Fibroblast of skin of right quadriceps (primary cell): ENCODE measurements at regions not wholly inside any gene's neighbourhood (a gene's known extent, or its start where the extent isn't known, plus 50 kb on each side); places are given as distances from the start of the nearest gene placed in this dataset.
"Not testable (repeated sequence)": the region's sequence is repeated elsewhere in the genome, so short reads cannot be mapped to it uniquely, and the experiment has no call there.

Experiments used
- DNase-seq: peaks from one replicate; pipeline ENCODE4 v3.0.0-alpha.2; 2013

DNA sequence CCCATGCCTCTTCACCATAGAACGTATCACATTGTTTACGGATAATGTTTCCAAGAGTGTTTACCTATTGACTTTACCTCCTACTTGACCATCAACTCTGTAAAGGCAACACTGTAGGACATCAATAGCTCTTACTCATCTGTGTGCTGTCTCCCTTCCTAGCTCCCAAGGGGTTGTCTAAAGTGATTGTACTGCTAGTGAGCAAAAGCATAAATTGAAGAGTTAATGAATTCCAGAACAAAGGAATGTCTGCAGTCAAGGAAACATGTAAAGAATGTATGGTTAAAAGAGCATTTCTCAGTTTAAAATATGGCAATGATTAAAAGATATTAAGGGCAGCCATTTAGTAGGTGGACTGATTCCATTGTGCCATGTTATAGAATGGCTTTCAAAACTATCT lies 985.4 kb downstream of the TBC1D32 start:
- peak; percentile 59 for DNase-seq

DNA sequence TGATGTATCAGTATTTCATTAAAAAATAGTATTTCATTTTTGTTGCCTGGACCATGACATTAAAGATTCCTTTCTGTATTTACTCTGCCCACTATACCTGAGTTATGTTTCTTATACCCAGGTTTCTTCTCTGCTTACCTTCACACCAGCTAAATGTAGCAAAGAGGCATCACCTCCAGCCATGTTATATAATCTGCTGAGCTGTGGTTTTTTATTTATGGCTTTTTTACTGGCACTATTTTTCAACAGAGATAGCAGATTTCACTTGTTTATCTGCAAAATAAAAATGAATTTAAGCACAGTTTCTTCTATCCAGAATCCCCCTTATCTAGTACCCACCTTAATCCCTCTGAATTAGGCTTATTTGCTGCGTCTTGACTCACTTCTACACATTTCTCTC lies 979.0 kb upstream of the MAN1A1 start:
- DNase-seq: no peak

DNA sequence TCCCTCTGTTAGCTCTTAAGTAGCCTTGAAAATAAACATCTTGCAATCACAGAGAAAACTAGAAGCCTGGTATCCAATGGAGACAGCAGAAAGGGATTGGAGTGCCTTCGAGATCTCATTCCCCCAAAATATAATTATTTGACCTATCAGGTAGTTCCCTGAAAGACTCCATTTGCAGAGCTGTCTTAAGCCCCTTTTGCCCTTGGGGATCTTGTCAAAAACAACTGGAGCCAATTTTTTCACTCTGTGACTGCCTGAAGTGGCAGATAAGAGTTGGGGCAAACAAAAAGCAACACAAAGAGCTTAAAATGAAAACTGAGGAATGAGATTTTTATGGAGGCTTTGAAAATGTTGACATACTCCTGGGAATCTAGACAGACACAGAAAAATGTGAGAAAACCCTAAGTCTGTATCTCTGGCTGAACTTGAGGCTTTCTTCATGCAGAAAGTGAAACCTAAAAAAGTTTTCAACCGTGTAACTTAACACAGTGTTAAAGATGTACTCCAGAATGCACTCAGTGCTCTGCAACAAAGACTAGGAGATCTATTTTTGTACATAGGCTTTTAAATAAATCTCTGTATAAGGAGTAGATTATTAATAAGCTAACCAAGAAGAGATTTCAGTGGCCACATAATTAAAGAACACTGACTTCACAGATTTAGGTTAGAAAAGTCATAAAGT lies 971.1 kb upstream of the MAN1A1 start:
- DNase-seq: no peak

DNA sequence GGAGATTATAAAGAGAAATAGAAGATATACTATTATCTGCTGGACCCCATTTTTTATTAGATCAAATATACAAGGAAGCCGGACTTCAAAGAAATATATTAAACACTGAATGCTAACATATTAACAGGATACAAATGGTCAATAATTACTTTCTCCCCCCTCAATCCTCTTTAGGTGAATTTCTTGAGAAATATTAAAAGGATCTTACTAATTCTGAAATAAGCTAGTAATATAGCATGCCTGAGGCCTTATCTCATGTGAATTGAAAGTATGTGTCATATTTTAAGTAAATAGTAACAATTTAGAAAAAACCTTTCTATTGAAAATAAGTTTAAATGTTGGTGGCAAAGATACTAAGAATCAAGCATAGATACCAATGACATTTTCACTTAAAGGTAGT lies 954.7 kb upstream of the MAN1A1 start:
- DNase-seq: no peak

DNA sequence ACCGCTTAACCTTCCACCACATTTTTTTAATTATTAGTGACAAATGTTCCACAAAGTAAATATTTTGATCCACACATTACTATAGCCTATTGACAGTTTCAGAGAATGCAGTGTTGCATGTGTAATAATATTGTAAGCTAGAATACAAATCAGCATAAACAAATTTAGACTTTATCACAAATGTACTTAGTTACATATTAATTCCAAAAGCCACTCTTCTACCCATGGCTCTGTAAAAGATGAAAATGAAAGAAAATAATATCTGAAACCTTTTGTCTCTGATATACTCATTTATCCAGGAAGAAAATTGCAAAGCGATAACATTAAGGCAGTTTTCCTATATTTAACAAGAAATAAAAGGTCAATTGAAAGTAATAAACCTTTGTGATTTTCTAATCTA lies 954.0 kb upstream of the MAN1A1 start:
- no peak for DNase-seq

DNA sequence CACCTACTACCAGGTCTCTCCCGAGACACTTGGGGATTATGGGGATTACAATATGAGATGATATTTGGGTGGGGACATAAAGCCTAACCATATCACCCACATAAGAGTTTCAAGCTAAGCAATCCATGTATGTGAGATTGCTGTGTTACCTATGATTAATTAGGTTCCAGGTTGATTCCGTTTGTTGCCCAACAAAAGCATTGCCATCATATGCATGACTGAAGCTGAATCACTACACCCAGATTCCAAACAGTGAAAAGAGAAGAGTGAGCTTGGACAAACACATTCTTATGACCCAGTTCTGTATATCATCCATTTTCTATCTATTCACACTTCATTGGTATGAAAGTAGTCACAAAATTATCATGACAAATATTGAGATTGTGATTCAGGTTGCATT lies 952.5 kb upstream of the MAN1A1 start:
- DNase-seq: no peak

DNA sequence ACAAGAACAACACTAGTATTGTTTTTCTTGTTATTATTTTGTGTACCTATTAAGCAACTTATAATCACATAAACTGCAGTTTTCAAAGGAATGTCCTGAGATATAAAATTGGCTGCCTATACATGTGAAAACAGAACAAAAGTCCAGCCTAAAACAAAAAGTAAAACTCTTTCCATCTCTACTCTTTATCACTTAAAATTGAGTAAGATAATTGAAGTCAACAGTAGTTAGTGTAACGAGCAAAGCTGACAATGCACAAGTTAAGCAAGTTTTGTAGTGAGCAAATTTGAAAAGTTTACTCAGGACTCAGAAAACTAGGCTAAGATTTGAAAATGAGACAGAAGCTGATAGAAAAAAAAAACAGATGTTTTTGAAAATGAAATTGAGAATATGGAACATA lies 941.4 kb upstream of the MAN1A1 start:
- no peak for DNase-seq

DNA sequence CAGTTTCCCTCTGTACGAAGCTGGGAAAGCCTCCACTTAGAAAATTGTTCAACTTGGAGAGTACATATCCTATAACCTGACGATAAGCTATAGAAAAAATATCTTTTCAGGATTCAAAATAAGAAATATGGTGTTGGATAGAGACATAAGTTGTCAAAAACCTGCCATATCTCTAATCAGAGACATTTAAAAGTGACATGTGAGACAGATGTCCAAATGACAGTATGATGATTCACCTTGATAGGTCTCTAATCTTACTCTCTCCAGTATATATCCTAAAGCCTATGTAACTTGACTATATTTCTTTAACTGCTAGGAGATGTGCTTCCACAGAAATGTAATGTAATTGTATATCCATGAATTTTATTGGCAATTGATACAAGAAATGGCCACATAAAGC lies 932.4 kb upstream of the MAN1A1 start:
- no peak for DNase-seq

DNA sequence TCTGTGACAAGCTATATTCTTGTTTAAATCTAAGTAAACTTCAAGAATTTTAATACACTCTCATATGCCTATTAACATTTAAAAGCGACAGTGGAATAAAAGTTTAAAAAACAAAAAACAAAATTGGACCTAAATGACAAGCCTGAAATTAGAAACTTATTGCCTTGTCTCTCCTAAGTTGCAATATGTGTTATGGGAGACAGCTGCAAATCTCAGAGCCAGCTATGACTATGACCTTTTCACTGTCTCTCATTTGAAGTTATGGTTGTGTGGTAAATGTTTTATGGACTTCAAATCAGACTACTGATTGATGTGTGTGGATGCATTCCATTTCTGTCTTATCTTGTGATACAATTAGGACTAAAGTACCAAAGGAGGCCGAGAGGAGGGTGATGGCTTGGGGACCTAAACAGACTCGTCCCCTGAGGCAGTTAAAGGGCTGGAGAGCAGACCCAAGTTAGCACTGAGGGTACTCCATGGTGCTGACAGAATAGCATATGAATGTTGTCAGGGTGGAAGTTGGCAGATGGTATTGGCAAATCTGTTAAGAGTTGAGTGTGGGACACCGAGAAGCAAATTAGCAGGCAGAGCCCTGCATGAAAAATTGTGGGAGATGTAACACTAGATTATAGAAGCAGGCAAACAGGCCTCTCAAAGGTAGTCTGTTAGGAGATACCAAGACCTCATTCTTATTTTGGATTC lies 930.1 kb upstream of the MAN1A1 start:
- no peak for DNase-seq

DNA sequence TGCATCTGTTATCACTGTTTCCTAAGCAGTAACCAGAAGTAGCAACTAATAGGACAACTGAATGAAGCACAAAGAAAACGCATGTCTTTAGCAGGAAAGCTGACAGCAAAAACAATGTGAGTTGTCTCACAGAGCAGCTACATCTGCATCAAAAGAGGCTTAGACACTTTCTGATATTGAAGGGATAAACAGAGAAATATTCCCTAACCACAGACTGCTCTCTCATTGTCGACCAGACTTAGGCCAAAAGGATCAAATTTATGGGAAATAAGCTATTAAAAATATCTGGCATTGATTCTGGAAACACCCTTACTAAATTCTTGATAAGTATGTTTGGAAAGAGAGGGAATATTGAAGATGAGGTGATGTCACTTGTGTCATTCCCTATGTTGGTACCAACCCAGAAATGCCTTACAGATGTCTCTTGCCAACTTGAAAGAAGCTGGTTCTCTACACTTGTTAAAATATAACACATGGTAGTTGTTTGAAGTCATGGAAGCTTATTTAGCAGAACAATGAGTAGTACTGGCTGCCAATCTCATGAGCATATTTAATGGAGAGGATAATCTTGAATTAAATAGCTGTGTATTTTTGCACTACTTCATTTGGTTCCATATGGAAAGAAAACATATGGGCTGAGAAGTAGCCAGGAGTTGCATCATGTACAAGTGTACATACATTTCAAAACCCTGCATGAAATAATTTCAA lies 929.3 kb upstream of the MAN1A1 start:
- DNase-seq: no peak

DNA sequence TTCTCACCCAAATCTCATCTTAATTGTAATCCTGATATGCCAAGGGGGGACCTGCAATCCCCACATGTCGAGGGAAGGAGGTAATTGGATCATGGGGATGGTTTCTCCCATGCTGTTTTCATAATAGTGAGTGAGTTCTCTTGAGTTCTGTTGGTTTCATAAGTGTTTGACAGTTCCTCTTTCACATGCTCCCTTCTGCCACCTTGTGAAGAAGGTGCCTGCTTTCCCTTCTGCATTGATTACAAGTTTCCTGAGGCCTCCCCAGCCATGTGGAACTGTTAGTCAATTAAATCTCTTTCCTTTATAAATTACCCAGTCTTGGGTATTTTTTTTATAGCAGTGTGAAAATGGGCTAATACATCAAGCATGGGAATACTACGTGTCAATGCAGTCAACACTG lies 925.0 kb upstream of the MAN1A1 start:
- DNase-seq: no peak

DNA sequence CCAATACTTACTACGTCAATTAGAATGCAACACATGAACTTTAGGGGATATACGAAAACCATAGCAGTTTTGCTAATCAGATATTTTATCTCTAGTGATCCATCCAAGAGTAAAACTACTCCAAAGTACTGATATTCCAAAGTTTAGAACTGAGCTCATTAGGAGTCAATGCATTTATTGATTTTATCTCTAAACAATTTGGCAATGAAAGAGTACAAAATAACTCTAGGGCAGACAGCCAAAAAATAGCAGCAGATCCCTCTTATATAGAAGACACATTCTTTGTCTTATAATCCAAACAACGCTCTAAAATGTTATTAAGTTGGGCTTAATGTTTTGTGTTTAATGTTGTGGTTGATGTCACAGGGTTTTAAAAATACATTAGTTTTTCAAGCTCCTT lies 923.9 kb upstream of the MAN1A1 start:
- DNase-seq: no peak

DNA sequence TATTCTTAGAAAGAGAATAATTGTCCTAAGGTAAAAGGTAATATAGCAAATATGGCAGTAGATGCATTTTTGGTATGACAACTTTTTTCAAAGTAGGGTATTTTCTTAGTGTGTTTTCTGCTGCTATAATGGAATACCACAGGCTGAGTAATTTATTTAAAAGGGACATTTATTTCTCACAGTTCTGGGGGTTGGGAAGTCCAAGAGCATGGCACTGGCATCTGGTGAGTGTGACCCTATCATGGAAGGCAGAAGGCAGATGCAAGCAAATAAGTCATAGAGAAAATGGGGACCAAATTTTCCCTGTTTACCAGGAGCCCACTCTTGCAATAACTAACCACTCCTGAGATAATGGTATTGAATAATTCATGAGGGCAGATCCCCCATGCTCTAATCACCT lies 922.5 kb upstream of the MAN1A1 start:
- no peak for DNase-seq

DNA sequence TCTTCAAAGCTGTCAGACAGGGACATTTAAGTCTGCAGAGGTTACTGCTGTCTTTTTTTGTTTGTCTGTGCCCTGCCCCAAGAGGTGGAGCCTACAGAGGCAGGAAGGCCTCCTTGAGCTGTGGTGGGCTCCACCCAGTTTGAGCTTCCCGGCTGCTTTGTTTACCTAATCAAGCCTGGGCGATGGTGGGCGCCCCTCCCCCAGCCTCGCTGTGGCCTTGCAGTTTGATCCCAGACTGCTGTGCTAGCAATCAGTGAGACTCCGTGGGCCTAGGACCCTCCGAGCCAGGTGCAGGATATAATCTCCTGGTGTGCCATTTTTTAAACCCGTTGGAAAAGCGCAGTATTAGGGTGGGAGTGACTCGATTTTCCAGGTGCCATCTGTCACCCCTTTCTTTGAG lies 918.7 kb upstream of the MAN1A1 start:
- not testable (repeated sequence) for DNase-seq

DNA sequence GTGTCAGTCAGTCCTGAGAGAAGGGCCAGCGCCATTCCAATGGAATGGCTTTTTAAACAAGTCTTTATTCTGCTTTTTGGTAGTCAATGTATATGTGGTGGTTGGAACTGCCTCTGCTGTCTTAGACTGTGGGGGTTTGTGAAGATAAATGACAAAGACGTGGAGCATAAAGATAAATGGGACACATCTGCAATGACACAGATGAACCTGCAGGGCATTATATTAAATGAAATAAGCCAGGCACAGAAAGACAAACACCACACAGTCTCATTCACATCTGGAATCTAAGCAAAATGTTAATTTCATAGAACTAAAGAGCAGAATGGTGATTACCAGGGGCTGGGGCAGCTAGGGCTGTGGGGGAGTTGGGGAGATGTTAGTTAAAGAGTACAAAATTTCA lies 912.8 kb upstream of the MAN1A1 start:
- no peak for DNase-seq

DNA sequence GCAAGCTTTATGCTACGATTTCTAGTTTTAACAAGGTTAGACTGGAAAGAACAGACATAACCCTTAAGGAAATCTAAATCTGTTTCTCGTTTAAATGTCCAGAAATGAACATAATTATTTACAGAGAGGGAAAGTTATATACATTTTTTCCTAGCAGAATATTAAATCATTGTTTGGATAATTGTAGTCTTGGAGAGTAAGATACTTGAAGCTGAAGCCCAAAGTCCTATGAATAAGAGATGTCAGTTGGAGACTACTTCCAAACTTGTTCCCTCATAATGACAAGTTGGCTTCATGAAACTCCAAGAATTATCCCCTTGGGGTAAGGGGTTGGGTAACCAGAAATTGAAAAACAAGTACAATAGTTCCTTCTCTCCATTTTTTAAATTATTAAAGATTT lies 911.1 kb upstream of the MAN1A1 start:
- DNase-seq: no peak

DNA sequence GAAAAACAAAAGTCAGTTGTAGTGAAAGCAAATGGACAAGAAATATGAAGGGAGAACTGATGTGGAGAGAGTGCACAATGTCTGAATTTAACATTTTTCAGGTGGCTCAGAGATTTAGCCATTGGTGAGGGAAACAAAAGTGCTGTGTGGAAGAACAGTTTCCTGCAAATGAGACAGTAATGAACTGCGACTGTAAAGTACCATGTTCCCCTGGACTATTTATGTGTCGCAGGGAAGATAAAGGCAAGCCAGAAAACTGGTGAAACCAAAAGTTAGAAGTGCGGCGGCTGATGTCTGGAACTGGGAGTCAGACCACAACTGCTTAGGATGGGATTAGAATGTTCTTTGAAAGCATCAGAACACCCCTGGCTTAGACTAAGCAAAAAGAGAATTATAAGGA lies 905.1 kb upstream of the MAN1A1 start:
- DNase-seq: no peak

DNA sequence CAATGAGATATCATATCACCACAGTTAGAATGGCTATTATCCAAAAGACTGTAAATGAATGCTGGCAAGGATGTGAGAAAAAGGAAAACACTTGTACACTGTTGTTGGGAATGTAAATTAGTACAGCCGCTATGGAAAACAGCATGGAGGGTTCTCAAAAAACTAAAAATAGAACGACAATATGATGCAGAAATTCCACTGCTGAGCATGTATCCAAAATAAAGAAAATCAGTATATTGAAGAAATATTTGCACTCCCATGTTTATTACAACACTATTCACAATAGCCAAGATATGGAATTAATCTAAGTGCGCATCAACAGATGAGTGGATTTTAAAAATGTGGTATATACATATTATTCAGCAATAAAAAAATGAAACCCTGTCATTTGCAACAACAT lies 898.9 kb upstream of the MAN1A1 start:
- no peak for DNase-seq

DNA sequence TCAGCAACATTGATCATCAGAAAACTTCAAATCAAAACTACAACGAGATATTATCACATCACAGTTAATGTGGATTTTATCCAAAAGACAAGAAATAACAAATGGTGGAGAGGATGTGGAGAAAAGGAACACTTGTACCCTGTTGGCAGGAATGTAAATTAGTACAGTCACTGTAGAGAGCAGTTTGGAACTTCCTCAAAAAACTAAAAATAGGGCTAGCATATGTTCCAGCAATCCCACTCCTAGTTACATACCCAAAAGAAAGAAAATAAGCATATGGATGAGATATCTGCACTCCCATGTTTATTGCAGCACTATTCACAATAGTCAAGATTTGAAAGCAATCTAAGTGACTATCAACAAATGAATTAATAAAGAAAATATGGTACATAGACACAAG lies 887.7 kb upstream of the MAN1A1 start:
- DNase-seq: no peak

DNA sequence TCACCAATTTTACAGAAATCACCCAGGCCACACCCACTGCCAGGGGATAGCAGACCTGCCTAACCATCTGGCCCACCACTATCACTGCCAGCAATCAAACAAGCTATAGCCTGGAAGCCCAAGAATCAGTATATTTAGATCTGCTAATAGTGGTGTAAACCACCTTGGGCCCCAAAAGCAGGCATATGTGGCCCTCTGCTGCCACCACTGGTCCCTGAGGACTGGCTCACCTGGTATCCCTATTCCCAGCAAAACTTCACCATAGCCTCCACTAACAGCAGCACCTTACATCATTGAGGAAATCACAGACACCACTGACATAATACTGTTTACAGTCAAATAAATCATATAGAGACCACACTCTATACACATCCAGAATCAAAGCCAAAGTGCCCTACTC lies 880.4 kb upstream of the MAN1A1 start:
- no peak for DNase-seq

DNA sequence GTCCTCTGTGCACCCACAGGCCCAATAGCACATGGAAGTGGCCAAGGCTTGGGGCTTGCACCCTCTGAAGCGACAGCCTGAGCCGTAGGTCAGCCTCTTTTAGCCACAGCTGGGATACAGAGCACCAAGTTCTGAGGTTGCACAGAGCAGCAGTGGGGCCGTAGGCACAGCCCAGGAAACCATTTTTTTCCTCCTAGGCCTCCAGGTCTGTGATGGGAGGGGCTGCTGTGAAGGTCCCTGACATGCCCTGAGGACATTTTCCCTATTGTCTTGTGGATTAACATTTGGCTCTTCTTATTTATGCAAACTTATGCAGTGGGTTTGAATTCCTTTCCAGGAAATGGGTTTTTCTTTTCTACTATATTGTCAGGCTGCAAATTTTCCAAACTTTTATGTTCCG lies 878.7 kb upstream of the MAN1A1 start:
- DNase-seq: no peak

DNA sequence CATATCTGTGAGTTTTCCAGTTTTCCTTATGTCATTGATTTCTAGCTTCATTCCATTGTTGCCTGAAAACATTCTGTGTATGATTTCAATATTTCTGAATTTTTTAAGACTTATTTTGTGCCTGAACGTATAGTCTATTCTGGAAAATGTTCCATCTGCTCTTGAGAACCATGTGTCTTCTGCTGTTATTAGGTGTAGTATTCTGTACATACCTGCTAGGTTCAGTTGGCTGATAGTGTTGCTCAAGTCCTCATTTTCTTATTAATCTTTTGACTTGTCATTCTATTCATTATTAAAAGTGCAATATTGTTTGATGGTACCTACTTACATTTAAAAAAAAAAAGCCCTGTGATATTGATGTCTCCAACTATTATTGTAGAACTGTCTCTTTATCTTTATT lies 869.8 kb upstream of the MAN1A1 start:
- DNase-seq: no peak

DNA sequence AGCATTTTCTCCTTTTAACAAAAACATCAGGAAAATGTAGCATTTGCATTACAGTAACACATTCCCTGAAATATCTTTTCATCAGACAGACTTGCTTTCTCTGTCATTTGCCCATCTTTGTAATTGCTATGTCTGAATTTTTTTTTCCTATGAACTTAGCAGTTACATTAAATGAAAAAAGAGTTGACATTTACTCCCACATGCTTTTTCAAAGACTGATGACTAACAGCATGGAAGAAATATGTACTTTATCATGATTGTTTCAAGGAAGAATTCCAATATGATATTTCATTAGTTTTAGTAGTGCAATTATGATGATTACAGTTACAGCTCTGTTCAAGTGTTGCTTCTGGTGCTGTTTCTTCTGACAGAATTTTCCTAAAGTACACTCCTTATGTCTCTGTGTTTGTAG lies 864.5 kb upstream of the MAN1A1 start:
- no peak for DNase-seq
